Retinal pigment epithelial cell (primary cell): ENCODE measurements at regions not wholly inside any gene's neighbourhood (a gene's known extent, or its start where the extent isn't known, plus 50 kb on each side); places are given as distances from the start of the nearest gene placed in this dataset.

Source experiments
- DNase-seq: peaks from one replicate; pipeline ENCODE4 v3.0.0-alpha.2; 2010; ENCODE audit warnings: low read depth
- H3K4me3 ChIP-seq: 2 replicates; pipeline ENCODE4 v1.5.1; 2011; ENCODE audit warnings: mild to moderate bottlenecking, low read length, control low read depth, moderate library complexity
- CTCF ChIP-seq: conservative IDR thresholded peaks from 2 replicates; pipeline ENCODE4 v1.5.1; 2011; ENCODE audit warnings: low read depth, low read length, control low read depth, inconsistent platforms

- TF ChIP-seq CTCF, result no peak
- no peak for DNase-seq
- H3K4me3 ChIP-seq, result no peak overlapping the region
Measured at GRCh38 chr6:9507136-9507895, 907.6 kb downstream of the TFAP2A start.

GRCh38 chr6:9504191-9504590 is 910.7 kb downstream of the TFAP2A start:
- H3K4me3 ChIP-seq, result no peak overlapping the region
- TF ChIP-seq CTCF, result no peak
- no peak for DNase-seq

GRCh38 chr6:9503111-9503761 is 911.6 kb downstream of the TFAP2A start:
- no peak overlapping the region for H3K4me3 ChIP-seq
- TF ChIP-seq CTCF, result no peak
- DNase-seq, result peak; percentile 98

- TF ChIP-seq CTCF, result no peak
- no peak overlapping the region for H3K4me3 ChIP-seq
- no peak for DNase-seq
Measured at GRCh38 chr6:9499709-9500108, 915.2 kb downstream of the TFAP2A start.

- DNase-seq, result no peak
- no peak for TF ChIP-seq CTCF
- no peak overlapping the region for H3K4me3 ChIP-seq
Measured at GRCh38 chr6:9496837-9497236, 918.0 kb downstream of the TFAP2A start.

GRCh38 chr6:9494864-9495263 is 920.0 kb downstream of the TFAP2A start:
- no peak for DNase-seq
- H3K4me3 ChIP-seq, result no peak overlapping the region
- TF ChIP-seq CTCF, result no peak

GRCh38 chr6:9492790-9493189 is 922.1 kb downstream of the TFAP2A start:
- no peak for DNase-seq
- H3K4me3 ChIP-seq, result no peak overlapping the region
- TF ChIP-seq CTCF, result no peak
